ENCODE measurements at regions not wholly inside any gene's neighbourhood (a gene's known extent, or its start where the extent isn't known, plus 50 kb on each side); places are given as distances from the start of the nearest gene placed in this dataset.

GRCh38 chr18:42437646-42438045, 482.6 kb downstream of the PIK3C3 start:
- H3K4me3 ChIP-seq: no peak overlapping the region
- 89 to 94% methylated on average over 2 of the region's 2 CpGs for WGBS, 2 donors

GRCh38 chr18:42442656-42443055, 487.6 kb downstream of the PIK3C3 start:
- Histone ChIP-seq H3K9me3 (no peaks in the 10 kb centered on the region), H3K4me1 (no peaks in the 10 kb centered on the region), H3K4me3 (no peak overlapping the region), H3K27me3 (no peaks in the 10 kb centered on the region), H3K27ac (no peak overlapping the region), H3K36me3 (no peaks in the 10 kb centered on the region)
- TF ChIP-seq POLR2A (IDR thresholded peaks at IDR 0.05) (no peak), EP300 (IDR thresholded peaks at IDR 0.05) (no peak), POLR2AphosphoS5 (IDR thresholded peaks at IDR 0.05) (no peak), CTCF (IDR thresholded peaks at IDR 0.05) (no peak)
- DNase-seq: no peak
- intact Hi-C loops (cut with DNase I): no loop called here
- 74 to 78% methylated on average over 3 of the region's 3 CpGs for WGBS, 2 donors

More at GRCh38 chr18:42437646-42438045, 482.6 kb downstream of the PIK3C3 start:
- Histone ChIP-seq H3K27me3 (no peaks in the 10 kb centered on the region), H3K9me3 (no peaks in the 10 kb centered on the region), H3K4me1 (no peaks in the 10 kb centered on the region), H3K36me3 (no peaks in the 10 kb centered on the region), H3K27ac (no peak overlapping the region)
- no peak for DNase-seq
- intact Hi-C loops (cut with DNase I): no loop called here
- TF ChIP-seq CTCF (IDR thresholded peaks at IDR 0.05) (no peak), POLR2A (IDR thresholded peaks at IDR 0.05) (no peak), POLR2AphosphoS5 (IDR thresholded peaks at IDR 0.05) (no peak), EP300 (IDR thresholded peaks at IDR 0.05) (no peak)

GRCh38 chr18:42444349-42444748, 489.3 kb downstream of the PIK3C3 start:
- Histone ChIP-seq H3K27me3 (no peaks in the 10 kb centered on the region), H3K4me1 (no peaks in the 10 kb centered on the region), H3K9me3 (peaks cover 0 to 4% (median 0%) of the 10 kb centered on the region in 4 donors), H3K27ac (no peak overlapping the region), H3K36me3 (no peaks in the 10 kb centered on the region), H3K4me3 (no peak overlapping the region)
- DNase-seq: no peak
- WGBS, 2 donors: 7 to 38% methylated on average over 1 of the region's 1 CpG
- TF ChIP-seq POLR2AphosphoS5 (IDR thresholded peaks at IDR 0.05): no peak
- no peak for TF ChIP-seq CTCF (IDR thresholded peaks at IDR 0.05)
- TF ChIP-seq EP300 (IDR thresholded peaks at IDR 0.05): no peak
- TF ChIP-seq POLR2A (IDR thresholded peaks at IDR 0.05): no peak
- intact Hi-C loops (cut with DNase I): no loop called here

- 60 to 73% methylated on average over 2 of the region's 2 CpGs for WGBS, 2 donors
- no peak overlapping the region for H3K27ac ChIP-seq
- intact Hi-C loops (cut with DNase I): no loop called here
- H3K4me3 ChIP-seq: no peak overlapping the region
- H3K9me3 ChIP-seq: peaks cover 0 to 4% (median 0%) of the 10 kb centered on the region in 4 donors
- no peaks in the 10 kb centered on the region for H3K36me3 ChIP-seq
- H3K4me1 ChIP-seq: no peaks in the 10 kb centered on the region
- no peaks in the 10 kb centered on the region for H3K27me3 ChIP-seq
- DNase-seq: no peak
- TF ChIP-seq EP300 (IDR thresholded peaks at IDR 0.05) (no peak), POLR2A (IDR thresholded peaks at IDR 0.05) (no peak), CTCF (IDR thresholded peaks at IDR 0.05) (no peak), POLR2AphosphoS5 (IDR thresholded peaks at IDR 0.05) (no peak)
These were observed 490.3 kb downstream of the PIK3C3 start for GRCh38 chr18:42445359-42445758.

- H3K4me3 ChIP-seq: no peak overlapping the region
- intact Hi-C loops (cut with DNase I): no loop called here
- TF ChIP-seq POLR2A (IDR thresholded peaks at IDR 0.05) (no peak), CTCF (IDR thresholded peaks at IDR 0.05) (no peak), POLR2AphosphoS5 (IDR thresholded peaks at IDR 0.05) (no peak), EP300 (IDR thresholded peaks at IDR 0.05) (no peak)
These were observed 491.2 kb downstream of the PIK3C3 start for GRCh38 chr18:42446195-42446594.

More at GRCh38 chr18:42446195-42446594, 491.2 kb downstream of the PIK3C3 start:
- Histone ChIP-seq H3K9me3 (peaks cover 0 to 4% (median 0%) of the 10 kb centered on the region in 4 donors), H3K36me3 (no peaks in the 10 kb centered on the region), H3K4me1 (no peaks in the 10 kb centered on the region), H3K27me3 (no peaks in the 10 kb centered on the region), H3K27ac (no peak overlapping the region)
- DNase-seq: no peak
